ENCODE measurements at regions not wholly inside any gene's neighbourhood (a gene's known extent, or its start where the extent isn't known, plus 50 kb on each side); places are given as distances from the start of the nearest gene placed in this dataset.

- no peak for TF ChIP-seq REPIN1 (tag by site-specific recombination; IDR thresholded peaks at IDR 0.05; ENCODE audit: low read depth)
- TF ChIP-seq ZNF561 (tag by site-specific recombination; IDR thresholded peaks at IDR 0.05; ENCODE audit: borderline replicate concordance) = no peak
Measured at GRCh38 chr4:13059019-13059418, 425.1 kb downstream of the RAB28 start (continued).

DNA sequence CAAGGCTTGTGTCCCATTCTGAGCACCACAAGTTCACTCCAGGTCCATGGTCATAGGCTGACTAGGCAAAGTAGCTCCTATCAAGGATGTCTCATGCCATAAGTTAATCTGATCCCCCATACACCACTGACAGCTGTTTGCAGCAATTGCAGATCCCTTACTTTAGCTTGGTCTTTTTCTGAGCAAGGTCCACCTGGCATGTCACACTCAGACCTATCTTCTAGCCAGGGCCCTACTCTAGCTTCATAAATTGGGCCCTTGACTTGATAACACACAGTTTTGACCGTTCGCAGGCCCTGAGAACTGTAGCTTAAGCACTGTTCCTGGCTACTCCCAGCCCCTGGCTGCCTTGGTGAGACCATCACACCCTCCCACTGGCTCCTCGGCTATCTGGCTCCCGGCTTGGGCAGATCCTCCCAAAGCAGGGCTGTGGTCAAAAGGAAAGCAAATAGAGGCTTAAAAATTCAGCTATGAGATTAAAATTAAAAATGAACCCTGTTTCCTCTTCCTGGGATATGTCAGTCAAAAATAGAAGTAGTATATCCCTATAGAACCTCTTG, 427.4 kb downstream of the RAB28 start:
- ChIA-PET POLR2A (no interaction called here), CTCF (no interaction called here)

DNA sequence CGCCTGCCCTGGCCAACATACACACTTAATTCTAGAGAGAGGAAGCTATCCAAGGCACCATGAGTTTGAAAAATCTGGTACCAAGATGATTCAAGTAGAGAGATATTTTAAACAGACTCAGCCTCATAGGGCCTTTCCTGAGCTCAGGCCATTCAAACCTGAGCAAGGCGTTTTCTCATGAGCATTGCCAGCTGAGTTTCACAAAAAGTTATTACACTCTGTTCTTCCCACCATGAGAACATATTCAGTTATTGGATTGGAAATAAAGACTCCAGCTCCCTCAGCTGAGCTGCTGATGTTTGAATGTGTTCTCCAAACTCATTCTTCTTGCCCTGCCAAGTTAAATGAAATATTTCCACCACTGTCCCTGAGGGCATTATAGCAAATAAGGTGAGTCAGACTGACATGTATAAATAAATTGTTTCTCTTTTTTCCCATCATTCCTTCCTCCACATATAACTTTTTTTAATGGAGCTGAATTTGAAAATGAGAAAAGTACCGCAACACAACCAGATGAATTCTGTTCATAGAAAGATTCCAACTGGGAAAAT, 429.6 kb downstream of the RAB28 start:
- TF ChIP-seq, protein P1, sequence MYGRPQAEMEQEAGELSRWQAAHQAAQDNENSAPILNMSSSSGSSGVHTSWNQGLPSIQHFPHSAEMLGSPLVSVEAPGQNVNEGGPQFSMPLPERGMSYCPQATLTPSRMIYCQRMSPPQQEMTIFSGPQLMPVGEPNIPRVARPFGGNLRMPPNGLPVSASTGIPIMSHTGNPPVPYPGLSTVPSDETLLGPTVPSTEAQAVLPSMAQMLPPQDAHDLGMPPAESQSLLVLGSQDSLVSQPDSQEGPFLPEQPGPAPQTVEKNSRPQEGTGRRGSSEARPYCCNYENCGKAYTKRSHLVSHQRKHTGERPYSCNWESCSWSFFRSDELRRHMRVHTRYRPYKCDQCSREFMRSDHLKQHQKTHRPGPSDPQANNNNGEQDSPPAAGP (tag by site-specific recombination; IDR thresholded peaks at IDR 0.05) = no peak
- TF ChIP-seq ZNF248 (tag by site-specific recombination; IDR thresholded peaks at IDR 0.05) = no peak
- TF ChIP-seq GLIS1 (tag by site-specific recombination; IDR thresholded peaks at IDR 0.05) = no peak
- no peak for TF ChIP-seq ZIC2 (tag by site-specific recombination; IDR thresholded peaks at IDR 0.05)
- TF ChIP-seq ZSCAN23 (tag by site-specific recombination; IDR thresholded peaks at IDR 0.05) = no peak
- no peak for TF ChIP-seq PBX3 (CRISPR knock-in tag; IDR thresholded peaks at IDR 0.05)
- TF ChIP-seq MZF1 (tag by site-specific recombination; IDR thresholded peaks at IDR 0.05; ENCODE audit: borderline replicate concordance) = no peak
- no peak for TF ChIP-seq ZNF433 (tag by site-specific recombination; IDR thresholded peaks at IDR 0.05; ENCODE audit: low read depth)
- TF ChIP-seq ZNF214 (tag by site-specific recombination; IDR thresholded peaks at IDR 0.05; ENCODE audit: borderline replicate concordance) = no peak
- no peak for TF ChIP-seq SCRT2 (tag by site-specific recombination; IDR thresholded peaks at IDR 0.05)
- Histone ChIP-seq H3K36me3 (ENCODE audit: control insufficient read depth in 2 of 2, insufficient read depth in 1 of 2, low read length in 2 of 2) (no peaks in the 10 kb centered on the region), H3K9me3 (ENCODE audit: control insufficient read depth, insufficient read depth, low read depth, low read length) (no peaks in the 10 kb centered on the region), H3K4me1 (ENCODE audit: control insufficient read depth, insufficient read depth, low read length) (no peaks in the 10 kb centered on the region), H3K27ac (ENCODE audit: extremely low read depth, low read depth, low read length) (no peak overlapping the region), H3K4me3 (ENCODE audit: low read depth, low read length) (no peak overlapping the region)
- ChIA-PET POLR2A (no interaction called here), CTCF (no interaction called here)

More for the DNA sequence above, 427.4 kb downstream of the RAB28 start:
- Histone ChIP-seq H3K9me3 (ENCODE audit: control insufficient read depth, insufficient read depth, low read depth, low read length) (no peaks in the 10 kb centered on the region), H3K4me1 (ENCODE audit: control insufficient read depth, insufficient read depth, low read length) (no peaks in the 10 kb centered on the region), H3K27ac (ENCODE audit: extremely low read depth, low read depth, low read length) (no peak overlapping the region), H3K36me3 (ENCODE audit: control insufficient read depth in 2 of 2, insufficient read depth in 1 of 2, low read length in 2 of 2) (no peaks in the 10 kb centered on the region), H3K4me3 (ENCODE audit: low read depth, low read length) (no peak overlapping the region)
- no peak for TF ChIP-seq ZNF274 (IDR thresholded peaks at IDR 0.05; ENCODE audit: low read length)
- no peak for TF ChIP-seq ZNF274 (tag by site-specific recombination; IDR thresholded peaks at IDR 0.05; ENCODE audit: borderline replicate concordance)
- TF ChIP-seq ZNF548 (tag by site-specific recombination; IDR thresholded peaks at IDR 0.05) = no peak
- no peak for TF ChIP-seq ZNF501 (tag by site-specific recombination; IDR thresholded peaks at IDR 0.05)
- TF ChIP-seq BCL11A (tag by site-specific recombination; IDR thresholded peaks at IDR 0.05; ENCODE audit: low read depth) = no peak
- no peak for TF ChIP-seq ZNF211 (tag by site-specific recombination; IDR thresholded peaks at IDR 0.05; ENCODE audit: low read depth)
- no peak for TF ChIP-seq ZNF585B (tag by site-specific recombination; IDR thresholded peaks at IDR 0.05)
- TF ChIP-seq, protein P2, sequence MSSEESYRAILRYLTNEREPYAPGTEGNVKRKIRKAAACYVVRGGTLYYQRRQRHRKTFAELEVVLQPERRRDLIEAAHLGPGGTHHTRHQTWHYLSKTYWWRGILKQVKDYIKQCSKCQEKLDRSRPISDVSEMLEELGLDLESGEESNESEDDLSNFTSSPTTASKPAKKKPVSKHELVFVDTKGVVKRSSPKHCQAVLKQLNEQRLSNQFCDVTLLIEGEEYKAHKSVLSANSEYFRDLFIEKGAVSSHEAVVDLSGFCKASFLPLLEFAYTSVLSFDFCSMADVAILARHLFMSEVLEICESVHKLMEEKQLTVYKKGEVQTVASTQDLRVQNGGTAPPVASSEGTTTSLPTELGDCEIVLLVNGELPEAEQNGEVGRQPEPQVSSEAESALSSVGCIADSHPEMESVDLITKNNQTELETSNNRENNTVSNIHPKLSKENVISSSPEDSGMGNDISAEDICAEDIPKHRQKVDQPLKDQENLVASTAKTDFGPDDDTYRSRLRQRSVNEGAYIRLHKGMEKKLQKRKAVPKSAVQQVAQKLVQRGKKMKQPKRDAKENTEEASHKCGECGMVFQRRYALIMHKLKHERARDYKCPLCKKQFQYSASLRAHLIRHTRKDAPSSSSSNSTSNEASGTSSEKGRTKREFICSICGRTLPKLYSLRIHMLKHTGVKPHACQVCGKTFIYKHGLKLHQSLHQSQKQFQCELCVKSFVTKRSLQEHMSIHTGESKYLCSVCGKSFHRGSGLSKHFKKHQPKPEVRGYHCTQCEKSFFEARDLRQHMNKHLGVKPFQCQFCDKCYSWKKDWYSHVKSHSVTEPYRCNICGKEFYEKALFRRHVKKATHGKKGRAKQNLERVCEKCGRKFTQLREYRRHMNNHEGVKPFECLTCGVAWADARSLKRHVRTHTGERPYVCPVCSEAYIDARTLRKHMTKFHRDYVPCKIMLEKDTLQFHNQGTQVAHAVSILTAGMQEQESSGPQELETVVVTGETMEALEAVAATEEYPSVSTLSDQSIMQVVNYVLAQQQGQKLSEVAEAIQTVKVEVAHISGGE (tag by site-specific recombination; conservative IDR thresholded peaks at IDR 0.05; ENCODE audit: low read depth) = no peak
- TF ChIP-seq ZNF302 (tag by site-specific recombination; IDR thresholded peaks at IDR 0.05; ENCODE audit: low read depth) = no peak
- no peak for TF ChIP-seq ZNF473 (tag by site-specific recombination; IDR thresholded peaks at IDR 0.05)
- TF ChIP-seq, protein P3, sequence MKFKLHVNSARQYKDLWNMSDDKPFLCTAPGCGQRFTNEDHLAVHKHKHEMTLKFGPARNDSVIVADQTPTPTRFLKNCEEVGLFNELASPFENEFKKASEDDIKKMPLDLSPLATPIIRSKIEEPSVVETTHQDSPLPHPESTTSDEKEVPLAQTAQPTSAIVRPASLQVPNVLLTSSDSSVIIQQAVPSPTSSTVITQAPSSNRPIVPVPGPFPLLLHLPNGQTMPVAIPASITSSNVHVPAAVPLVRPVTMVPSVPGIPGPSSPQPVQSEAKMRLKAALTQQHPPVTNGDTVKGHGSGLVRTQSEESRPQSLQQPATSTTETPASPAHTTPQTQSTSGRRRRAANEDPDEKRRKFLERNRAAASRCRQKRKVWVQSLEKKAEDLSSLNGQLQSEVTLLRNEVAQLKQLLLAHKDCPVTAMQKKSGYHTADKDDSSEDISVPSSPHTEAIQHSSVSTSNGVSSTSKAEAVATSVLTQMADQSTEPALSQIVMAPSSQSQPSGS (tag by site-specific recombination; IDR thresholded peaks at IDR 0.05; ENCODE audit: low read depth) = no peak
- TF ChIP-seq, protein P4, sequence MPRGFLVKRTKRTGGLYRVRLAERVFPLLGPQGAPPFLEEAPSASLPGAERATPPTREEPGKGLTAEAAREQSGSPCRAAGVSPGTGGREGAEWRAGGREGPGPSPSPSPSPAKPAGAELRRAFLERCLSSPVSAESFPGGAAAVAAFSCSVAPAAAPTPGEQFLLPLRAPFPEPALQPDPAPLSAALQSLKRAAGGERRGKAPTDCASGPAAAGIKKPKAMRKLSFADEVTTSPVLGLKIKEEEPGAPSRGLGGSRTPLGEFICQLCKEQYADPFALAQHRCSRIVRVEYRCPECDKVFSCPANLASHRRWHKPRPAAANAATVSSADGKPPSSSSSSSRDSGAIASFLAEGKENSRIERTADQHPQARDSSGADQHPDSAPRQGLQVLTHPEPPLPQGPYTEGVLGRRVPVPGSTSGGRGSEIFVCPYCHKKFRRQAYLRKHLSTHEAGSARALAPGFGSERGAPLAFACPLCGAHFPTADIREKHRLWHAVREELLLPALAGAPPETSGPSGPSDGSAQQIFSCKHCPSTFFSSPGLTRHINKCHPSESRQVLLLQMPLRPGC (tag by site-specific recombination; IDR thresholded peaks at IDR 0.05) = no peak
